GM12891 (cell line): ENCODE measurements at regions not wholly inside any gene's neighbourhood (a gene's known extent, or its start where the extent isn't known, plus 50 kb on each side); places are given as distances from the start of the nearest gene placed in this dataset.

ENCODE experiments used
- DNase-seq: peaks from one replicate; pipeline ENCODE4 v3.0.0; 2011; ENCODE audit warnings: low spot score; ENCODE audit not compliant: insufficient read length
- FAIRE-seq: peaks from 2 replicates; lab custom pipeline; 2011; peaks lifted over from hg19 to GRCh38; lab: Jason Lieb, UNC
- PAX5 ChIP-seq: IDR thresholded peaks from 2 replicates; pipeline ENCODE4 v1.6.1; 2011; ENCODE audit warnings: low read length, moderate library complexity, mild to moderate bottlenecking; ENCODE audit not compliant: insufficient read depth, severe bottlenecking
- POLR2A ChIP-seq: IDR thresholded peaks from 2 replicates; pipeline ENCODE4 v1.6.1; 2011; ENCODE audit warnings: low read depth, low read length, control low read depth
- POLR2AphosphoS5 ChIP-seq: IDR thresholded peaks from 2 replicates; pipeline ENCODE4 v1.6.1; 2011; ENCODE audit warnings: low read depth, low read length, control low read depth
- POU2F2 ChIP-seq: IDR thresholded peaks from 2 replicates; pipeline ENCODE4 v1.6.1; 2011; ENCODE audit warnings: low read depth, mild to moderate bottlenecking, control low read depth, low read length, moderate library complexity
- SPI1 ChIP-seq: IDR thresholded peaks from 2 replicates; pipeline ENCODE4 v1.6.1; 2011; ENCODE audit warnings: low read depth, low read length, control low read depth
- TAF1 ChIP-seq: IDR thresholded peaks from 2 replicates; pipeline ENCODE4 v1.6.1; 2011; ENCODE audit warnings: low read depth, low read length, control low read depth

GRCh38 chr6:34618430-34619182, 62.5 kb upstream of the SPDEF start:
- no peak for FAIRE-seq
- TF ChIP-seq POLR2AphosphoS5, result no peak
- TF ChIP-seq POLR2A, result no peak
- TF ChIP-seq POU2F2, result no peak
- TF ChIP-seq PAX5, result no peak
- no peak for TF ChIP-seq TAF1
- TF ChIP-seq SPI1, result no peak
- no peak for DNase-seq

- DNase-seq (no peak), FAIRE-seq (no peak)
- no peak for TF ChIP-seq POU2F2
- TF ChIP-seq POLR2A, result no peak
- no peak for TF ChIP-seq PAX5
- TF ChIP-seq POLR2AphosphoS5, result no peak
- no peak for TF ChIP-seq TAF1
- no peak for TF ChIP-seq SPI1
These were observed 61.1 kb upstream of the SPDEF start for GRCh38 chr6:34617231-34617630.

- FAIRE-seq (no peak), DNase-seq (no peak)
- TF ChIP-seq POLR2A (no peak), SPI1 (no peak), TAF1 (no peak), POLR2AphosphoS5 (no peak), POU2F2 (no peak), PAX5 (no peak)
These were observed 60.1 kb upstream of the SPDEF start for GRCh38 chr6:34616227-34616585.

GRCh38 chr6:34615574-34616226, 59.6 kb upstream of the SPDEF start:
- DNase-seq (no peak), FAIRE-seq (no peak)
- TF ChIP-seq SPI1, result no peak
- TF ChIP-seq TAF1, result no peak
- TF ChIP-seq POLR2AphosphoS5, result no peak
- no peak for TF ChIP-seq POU2F2
- TF ChIP-seq PAX5, result no peak

- no peak for TF ChIP-seq POU2F2
- TF ChIP-seq POLR2A, result no peak
- no peak for TF ChIP-seq PAX5
- no peak for TF ChIP-seq TAF1
- no peak for TF ChIP-seq POLR2AphosphoS5
- no peak for TF ChIP-seq SPI1
- FAIRE-seq (peak; percentile 58), DNase-seq (no peak)
These were observed 54.8 kb upstream of the SPDEF start for GRCh38 chr6:34610819-34611477.

- no peak for DNase-seq
- no peak for FAIRE-seq
These were observed 52.4 kb upstream of the SPDEF start for GRCh38 chr6:34608321-34609091.

GRCh38 chr6:34606477-34607265, 50.5 kb upstream of the SPDEF start:
- TF ChIP-seq POLR2A (no peak), SPI1 (no peak), POU2F2 (no peak), POLR2AphosphoS5 (no peak), PAX5 (no peak), TAF1 (no peak)
- peak; percentile 16 for FAIRE-seq
- no peak for DNase-seq

More at GRCh38 chr6:34608321-34609091, 52.4 kb upstream of the SPDEF start:
- TF ChIP-seq POLR2A (no peak), TAF1 (no peak), SPI1 (no peak), POLR2AphosphoS5 (no peak), POU2F2 (no peak), PAX5 (no peak)
